IMR-90 (cell line): ENCODE measurements at regions not wholly inside any gene's neighbourhood (a gene's known extent, or its start where the extent isn't known, plus 50 kb on each side); places are given as distances from the start of the nearest gene placed in this dataset.

ENCODE experiments used
- ATAC-seq: fragments of 200-7000 bp; cut with Tn5 transposase; 2 replicates; pipeline ENCODE4 v1.9.1; 2020; ENCODE audit warnings: low read depth, mild to moderate bottlenecking, moderate library complexity
- BruUV-seq: library from RNA; stranded (reverse); fragments of 400-500 nt; replicated peaks from 2 replicates; lab custom pipeline; 2021; lab: Mats Ljungman, UMichigan
- CTCF ChIA-PET: fragments of 300-600 bp; formaldehyde crosslinking; extraction: SDS; loops from one replicate; lab custom pipeline; 2021; ENCODE audit warnings: antibody characterized with exemption; lab: Yijun Ruan, JAX
- POLR2A ChIA-PET: fragments of 300-600 bp; sonication (Branson Sonifier 250); formaldehyde crosslinking; loops from one replicate; lab custom pipeline; 2022; ENCODE audit warnings: antibody characterized with exemption; ENCODE audit not compliant: unreplicated experiment; lab: Charles Lee
- DNase-seq: peaks from one replicate; pipeline ENCODE4 v3.0.0; 2013
- H2AFZ ChIP-seq: replicated peaks from 2 replicates; pipeline ENCODE3; 2013; ENCODE audit warnings: low read length, mild to moderate bottlenecking; ENCODE audit not compliant: poor library complexity
- H2AK5ac ChIP-seq: 2 replicates; pipeline ENCODE4 v1.6.1; 2013; ENCODE audit warnings: low read depth, low read length, inconsistent platforms
- H2AK9ac ChIP-seq: replicated peaks from 2 replicates; pipeline ENCODE3; 2013; ENCODE audit warnings: mild to moderate bottlenecking, low read depth, low read length, moderate library complexity; ENCODE audit not compliant: poor library complexity
- H2BK120ac ChIP-seq: 2 replicates; pipeline ENCODE4 v1.6.1; 2013; ENCODE audit warnings: low read depth, low read length, inconsistent platforms
- H2BK15ac ChIP-seq: 3 replicates; pipeline ENCODE4 v1.6.1; 2013; ENCODE audit warnings: low read depth, low read length, inconsistent platforms
- H2BK20ac ChIP-seq: 2 replicates; pipeline ENCODE4 v1.6.1; 2013; ENCODE audit warnings: low read depth, mild to moderate bottlenecking, inconsistent platforms, low read length, moderate library complexity
- H2BK5ac ChIP-seq: 2 replicates; pipeline ENCODE4 v1.6.1; 2013; ENCODE audit warnings: mild to moderate bottlenecking, low read depth, low read length, inconsistent platforms; ENCODE audit not compliant: poor library complexity, severe bottlenecking
- H3K14ac ChIP-seq: replicated peaks from 2 replicates; pipeline ENCODE4 v1.6.1; 2013; ENCODE audit warnings: low read depth, low read length, inconsistent platforms
- H3K18ac ChIP-seq: 2 replicates; pipeline ENCODE4 v1.6.1; 2013; ENCODE audit warnings: low read depth, low read length, control low read depth
- H3K23ac ChIP-seq: 2 replicates; pipeline ENCODE4 v1.6.1; 2013; ENCODE audit warnings: low read depth, low read length, inconsistent platforms
- H3K27ac ChIP-seq: 2 replicates; pipeline ENCODE4 v1.5.1; 2013; ENCODE audit warnings: mild to moderate bottlenecking, control low read depth, low read length; ENCODE audit not compliant: insufficient read depth
- H3K27me3 ChIP-seq: 2 replicates; pipeline ENCODE4 v1.6.1; 2013; ENCODE audit warnings: low read length; ENCODE audit not compliant: control insufficient read depth, insufficient read depth
- H3K36me3 ChIP-seq: 2 replicates; pipeline ENCODE4 v1.6.1; 2013; ENCODE audit warnings: low read length, mixed read lengths; ENCODE audit not compliant: control insufficient read depth, insufficient read depth
- H3K4ac ChIP-seq: 2 replicates; pipeline ENCODE4 v1.6.1; 2013; ENCODE audit warnings: low read depth, low read length, inconsistent platforms
- H3K4me1 ChIP-seq: 2 replicates; pipeline ENCODE4 v1.6.1; 2013; ENCODE audit warnings: low read length, mixed read lengths; ENCODE audit not compliant: control insufficient read depth, insufficient read depth
- H3K4me2 ChIP-seq: 2 replicates; pipeline ENCODE4 v1.6.1; 2013; ENCODE audit warnings: low read depth, mild to moderate bottlenecking, control low read depth, low read length, moderate library complexity
- H3K4me3 ChIP-seq: 2 replicates; pipeline ENCODE4 v1.5.1; 2013; ENCODE audit warnings: low read depth, mild to moderate bottlenecking, control low read depth, low read length, moderate library complexity; ENCODE audit not compliant: insufficient read depth
- H3K56ac ChIP-seq: 2 replicates; pipeline ENCODE4 v1.6.1; 2013; ENCODE audit warnings: low read length, inconsistent platforms; ENCODE audit not compliant: insufficient read depth; ENCODE audit errors: extremely low read depth
- H3K79me1 ChIP-seq, 2 experiments: 2 replicates each; pipeline ENCODE4 v1.6.1; 2013; ENCODE audit warnings: low read length in 2 of 2, inconsistent platforms in 1 of 2, low read depth in 1 of 2
- H3K9ac ChIP-seq: 2 replicates; pipeline ENCODE4 v1.6.1; 2013; ENCODE audit warnings: low read depth, low read length, control low read depth
- H3K9me1 ChIP-seq: 2 replicates; pipeline ENCODE4 v1.6.1; 2013; ENCODE audit warnings: low read length, inconsistent platforms; ENCODE audit not compliant: insufficient read depth
- H3K9me3 ChIP-seq: 2 replicates; pipeline ENCODE4 v1.6.1; 2013; ENCODE audit warnings: low read length; ENCODE audit not compliant: control insufficient read depth, insufficient read depth
- H4K20me1 ChIP-seq: 2 replicates; pipeline ENCODE4 v1.6.1; 2013; ENCODE audit warnings: low read length, inconsistent platforms; ENCODE audit not compliant: insufficient read depth
- H4K5ac ChIP-seq: 2 replicates; pipeline ENCODE4 v1.6.1; 2013; ENCODE audit warnings: mild to moderate bottlenecking, low read depth, low read length, control low read depth
- H4K8ac ChIP-seq, 2 experiments: 2 replicates each; pipeline ENCODE4 v1.6.1; 2013; ENCODE audit warnings: low read depth in 2 of 2, low read length in 2 of 2, control low read depth in 1 of 2, inconsistent platforms in 1 of 2
- H4K91ac ChIP-seq: 2 replicates; pipeline ENCODE4 v1.6.1; 2013; ENCODE audit warnings: low read depth, low read length, inconsistent platforms; ENCODE audit not compliant: insufficient read depth
- CEBPB ChIP-seq: IDR thresholded peaks from 2 replicates; pipeline ENCODE4 v1.6.1; 2012; ENCODE audit warnings: low read depth, low read length, improper control_type of control experiment
- CHD1 ChIP-seq: IDR thresholded peaks from 2 replicates; pipeline ENCODE4 v1.6.1; 2012; ENCODE audit warnings: low read depth, low read length, improper control_type of control experiment
- FOS ChIP-seq: fragments of 150-350 bp; IDR thresholded peaks from 2 replicates; pipeline ENCODE4 v1.6.1; 2016; ENCODE audit warnings: low read depth, low read length
- MAFK ChIP-seq: IDR thresholded peaks from 2 replicates; pipeline ENCODE4 v1.6.1; 2012; ENCODE audit warnings: low read depth, low read length, improper control_type of control experiment
- MAZ ChIP-seq: IDR thresholded peaks from 2 replicates; pipeline ENCODE4 v1.6.1; 2012; ENCODE audit warnings: low read depth, mild to moderate bottlenecking, low read length, improper control_type of control experiment, moderate library complexity, borderline replicate concordance
- MXI1 ChIP-seq: IDR thresholded peaks from 2 replicates; pipeline ENCODE4 v1.6.1; 2012; ENCODE audit warnings: low read depth, mild to moderate bottlenecking, low read length, moderate library complexity, borderline replicate concordance
- NFE2L2 ChIP-seq: fragments of 150-350 bp; IDR thresholded peaks from 2 replicates; pipeline ENCODE4 v1.6.1; 2016; ENCODE audit warnings: low read depth, mild to moderate bottlenecking, low read length
- POLR2A ChIP-seq: IDR thresholded peaks from 2 replicates; pipeline ENCODE4 v1.6.1; 2012; ENCODE audit warnings: mild to moderate bottlenecking, low read depth, low read length
- RAD21 ChIP-seq: IDR thresholded peaks from 2 replicates; pipeline ENCODE4 v1.6.1; 2012; ENCODE audit warnings: low read length, improper control_type of control experiment
- RCOR1 ChIP-seq: IDR thresholded peaks from 2 replicates; pipeline ENCODE4 v1.6.1; 2012; ENCODE audit warnings: mild to moderate bottlenecking, low read length, improper control_type of control experiment; ENCODE audit not compliant: insufficient replicate concordance
- RFX5 ChIP-seq: IDR thresholded peaks from 2 replicates; pipeline ENCODE4 v1.8.0; 2012; ENCODE audit warnings: low read depth, mild to moderate bottlenecking, low read length, moderate library complexity
- SMC3 ChIP-seq: fragments of 150-350 bp; IDR thresholded peaks from 2 replicates; pipeline ENCODE4 v1.6.1; 2016; ENCODE audit warnings: low read depth, mild to moderate bottlenecking, antibody characterized with exemption, low read length, moderate library complexity
- WGBS, 2 experiments: methylation state at CpG; one replicate each; pipeline versions ENCODE4 v1.1.5 to v1.1.7; 2013; ENCODE audit warnings: missing lambda C conversion rate in 2 of 2; ENCODE audit not compliant: insufficient read length in 1 of 2; ENCODE audit errors: extremely low coverage in 2 of 2; 5-methylcytosine and 5-hydroxymethylcytosine counted together
- dilution Hi-C: fragments of 300-500 bp; cut with HindIII; formaldehyde crosslinking; loops from one replicate; pipeline ENCODE4 v1.14.3; 2018; ENCODE audit warnings: low sequenced_read_pairs; ENCODE audit not compliant: unreplicated experiment
- in situ Hi-C: fragments of 300-500 bp; cut with MboI; formaldehyde crosslinking; loops from 3 replicates; pipeline ENCODE4 v1.14.3; 2019; ENCODE audit warnings: low sequenced_read_pairs, inconsistent platforms, mixed read lengths
- intact Hi-C: fragments of 100-400 bp; cut with micrococcal nuclease; formaldehyde crosslinking; loops from 2 replicates; pipeline ENCODE4 v1.10.0; 2022
- TF ChIP-seq, protein P1 (sequence below): fragments of 150-350 bp; IDR thresholded peaks from 2 replicates; pipeline ENCODE4 v1.6.1; 2017; ENCODE audit warnings: mild to moderate bottlenecking, antibody characterized with exemption, low read length, low read depth
- TF ChIP-seq, protein P2 (sequence below): fragments of 150-350 bp; IDR thresholded peaks from 2 replicates; pipeline ENCODE4 v1.6.1; 2016; ENCODE audit warnings: low read depth, mild to moderate bottlenecking, low read length, moderate library complexity, borderline replicate concordance
- TF ChIP-seq, protein P3 (sequence below): conservative IDR thresholded peaks from 2 replicates; pipeline ENCODE4 v1.5.1; 2012; ENCODE audit warnings: mild to moderate bottlenecking, low read depth, low read length, improper control_type of control experiment

DNA sequence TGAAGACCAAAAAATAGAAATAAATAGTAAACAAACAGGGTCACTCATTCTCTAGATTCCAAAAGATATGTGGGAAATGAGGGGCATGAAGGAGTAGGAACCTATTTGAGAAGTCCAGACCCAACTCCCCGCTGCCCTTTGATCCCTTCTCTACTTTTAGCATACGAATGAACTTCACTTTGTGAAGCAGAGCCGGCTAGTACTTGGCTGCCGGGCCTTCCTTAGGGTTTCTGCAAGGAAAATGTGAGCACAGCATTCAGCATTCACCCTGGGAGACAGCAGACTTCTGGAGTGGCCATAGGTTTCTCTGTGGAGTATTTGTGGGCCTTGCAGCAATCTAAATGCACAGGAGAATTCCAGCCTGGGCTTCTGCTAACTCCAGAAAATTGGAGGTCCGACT is 76.3 kb upstream of the PRKAR2B start:
- Histone ChIP-seq H4K8ac (no peak overlapping the region), H3K9ac (no peak overlapping the region), H3K27ac (no peak overlapping the region), H3K23ac (no peak overlapping the region), H3K9me3 (no peaks in the 10 kb centered on the region), H3K4ac (no peak overlapping the region), H3K18ac (no peak overlapping the region), H3K4me2 (no peak overlapping the region), H3K4me1 (peaks cover 5% of the 10 kb centered on the region; the same call in 1 of the 2 replicates), H3K36me3 (no peaks in the 10 kb centered on the region), H2AK5ac (no peak overlapping the region), H2BK120ac (no peak overlapping the region), H3K79me1 (no peaks in the 10 kb centered on the region), H2AFZ (no peak overlapping the region), H3K9me1 (no peaks in the 10 kb centered on the region), H3K27me3 (peaks cover 7% of the 10 kb centered on the region; the same call in 1 of the 2 replicates), H2BK15ac (no peak overlapping the region), H2BK20ac (no peak overlapping the region), H3K14ac (no peak overlapping the region), H4K5ac (no peak overlapping the region), H4K20me1 (no peaks in the 10 kb centered on the region), H2BK5ac (no peak overlapping the region), H3K4me3 (no peak overlapping the region), H3K56ac (no peak overlapping the region), H4K91ac (no peak overlapping the region), H2AK9ac (no peak overlapping the region)
- ATAC-seq (no peak), DNase-seq (no peak)
- CTCF ChIA-PET: no interaction called here
- no TSS peak for BruUV-seq
- intact Hi-C loops: no loop called here
- in situ Hi-C loops: no loop called here
- dilution Hi-C loops: no loop called here
- POLR2A ChIA-PET: no interaction called here
- no peak for TF ChIP-seq CEBPB
- TF ChIP-seq RAD21: no peak
- TF ChIP-seq MAZ: no peak
- TF ChIP-seq FOS: no peak
- TF ChIP-seq POLR2A: no peak
- TF ChIP-seq, protein P1, sequence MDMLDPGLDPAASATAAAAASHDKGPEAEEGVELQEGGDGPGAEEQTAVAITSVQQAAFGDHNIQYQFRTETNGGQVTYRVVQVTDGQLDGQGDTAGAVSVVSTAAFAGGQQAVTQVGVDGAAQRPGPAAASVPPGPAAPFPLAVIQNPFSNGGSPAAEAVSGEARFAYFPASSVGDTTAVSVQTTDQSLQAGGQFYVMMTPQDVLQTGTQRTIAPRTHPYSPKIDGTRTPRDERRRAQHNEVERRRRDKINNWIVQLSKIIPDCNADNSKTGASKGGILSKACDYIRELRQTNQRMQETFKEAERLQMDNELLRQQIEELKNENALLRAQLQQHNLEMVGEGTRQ: no peak
- no peak for TF ChIP-seq RCOR1
- TF ChIP-seq RFX5: no peak
- TF ChIP-seq SMC3: no peak
- no peak for TF ChIP-seq MAFK
- TF ChIP-seq MXI1: no peak
- TF ChIP-seq NFE2L2: no peak
- TF ChIP-seq, protein P2, sequence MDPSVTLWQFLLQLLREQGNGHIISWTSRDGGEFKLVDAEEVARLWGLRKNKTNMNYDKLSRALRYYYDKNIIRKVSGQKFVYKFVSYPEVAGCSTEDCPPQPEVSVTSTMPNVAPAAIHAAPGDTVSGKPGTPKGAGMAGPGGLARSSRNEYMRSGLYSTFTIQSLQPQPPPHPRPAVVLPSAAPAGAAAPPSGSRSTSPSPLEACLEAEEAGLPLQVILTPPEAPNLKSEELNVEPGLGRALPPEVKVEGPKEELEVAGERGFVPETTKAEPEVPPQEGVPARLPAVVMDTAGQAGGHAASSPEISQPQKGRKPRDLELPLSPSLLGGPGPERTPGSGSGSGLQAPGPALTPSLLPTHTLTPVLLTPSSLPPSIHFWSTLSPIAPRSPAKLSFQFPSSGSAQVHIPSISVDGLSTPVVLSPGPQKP: no peak
- TF ChIP-seq, protein P3, sequence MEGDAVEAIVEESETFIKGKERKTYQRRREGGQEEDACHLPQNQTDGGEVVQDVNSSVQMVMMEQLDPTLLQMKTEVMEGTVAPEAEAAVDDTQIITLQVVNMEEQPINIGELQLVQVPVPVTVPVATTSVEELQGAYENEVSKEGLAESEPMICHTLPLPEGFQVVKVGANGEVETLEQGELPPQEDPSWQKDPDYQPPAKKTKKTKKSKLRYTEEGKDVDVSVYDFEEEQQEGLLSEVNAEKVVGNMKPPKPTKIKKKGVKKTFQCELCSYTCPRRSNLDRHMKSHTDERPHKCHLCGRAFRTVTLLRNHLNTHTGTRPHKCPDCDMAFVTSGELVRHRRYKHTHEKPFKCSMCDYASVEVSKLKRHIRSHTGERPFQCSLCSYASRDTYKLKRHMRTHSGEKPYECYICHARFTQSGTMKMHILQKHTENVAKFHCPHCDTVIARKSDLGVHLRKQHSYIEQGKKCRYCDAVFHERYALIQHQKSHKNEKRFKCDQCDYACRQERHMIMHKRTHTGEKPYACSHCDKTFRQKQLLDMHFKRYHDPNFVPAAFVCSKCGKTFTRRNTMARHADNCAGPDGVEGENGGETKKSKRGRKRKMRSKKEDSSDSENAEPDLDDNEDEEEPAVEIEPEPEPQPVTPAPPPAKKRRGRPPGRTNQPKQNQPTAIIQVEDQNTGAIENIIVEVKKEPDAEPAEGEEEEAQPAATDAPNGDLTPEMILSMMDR: no peak
- no peak for TF ChIP-seq CHD1
- WGBS, 2 experiments: no CpG with 5 or more reads among the region's 5 CpGs
